Keratinocyte (primary cell): ENCODE measurements at regions not wholly inside any gene's neighbourhood (a gene's known extent, or its start where the extent isn't known, plus 50 kb on each side); places are given as distances from the start of the nearest gene placed in this dataset.

Experiments
- DNase-seq: peaks from one replicate; pipeline ENCODE4 v3.0.0-alpha.2; 2011; ENCODE audit warnings: low read depth, missing footprints, low spot score
- FAIRE-seq: peaks from 2 replicates; lab custom pipeline; 2011; peaks lifted over from hg19 to GRCh38; lab: Jason Lieb, UNC
- H2AFZ ChIP-seq: 2 replicates; pipeline ENCODE4 v1.6.0; 2012; ENCODE audit warnings: low read length, control low read depth, inconsistent platforms; ENCODE audit not compliant: control insufficient read depth
- H3K27ac ChIP-seq: 2 replicates; pipeline ENCODE4 v1.5.1; 2011; ENCODE audit warnings: low read length; ENCODE audit not compliant: control insufficient read depth, insufficient read depth
- H3K27me3 ChIP-seq: 3 replicates; pipeline ENCODE4 v1.6.0; 2011; ENCODE audit warnings: low read length; ENCODE audit not compliant: control insufficient read depth, insufficient read depth; ENCODE audit errors: extremely low read depth
- H3K36me3 ChIP-seq, 2 experiments: 2 replicates in 1 of 2; 3 replicates in 1 of 2; pipeline ENCODE4 v1.5.1; 2011; ENCODE audit warnings: low read length in 2 of 2, mild to moderate bottlenecking in 1 of 2; ENCODE audit not compliant: control insufficient read depth in 2 of 2, insufficient read depth in 2 of 2; ENCODE audit errors: extremely low read depth in 1 of 2
- H3K4me1 ChIP-seq: 3 replicates; pipeline ENCODE4 v1.5.1; 2011; ENCODE audit warnings: low read length; ENCODE audit not compliant: control insufficient read depth, insufficient read depth; ENCODE audit errors: extremely low read depth
- H3K4me2 ChIP-seq: 3 replicates; pipeline ENCODE4 v1.6.0; 2011; ENCODE audit warnings: low read depth, low read length; ENCODE audit not compliant: control insufficient read depth, insufficient read depth; ENCODE audit errors: extremely low read depth
- H3K4me3 ChIP-seq, 3 experiments: fragments of 200-600 bp in 1 of 3; sonication (generic) in 1 of 3; 2 replicates in 2 of 3; 3 replicates in 1 of 3; pipeline ENCODE4 v1.5.1; 2011 to 2016; ENCODE audit warnings: low read length in 3 of 3, mild to moderate bottlenecking in 3 of 3, control low read depth in 2 of 3, inconsistent platforms in 1 of 3, low read depth in 1 of 3, mixed read lengths in 1 of 3, mixed run types in 1 of 3, moderate library complexity in 1 of 3; ENCODE audit not compliant: control insufficient read depth in 2 of 3, insufficient read depth in 2 of 3; ENCODE audit errors: extremely low read depth in 1 of 3
- H3K79me2 ChIP-seq: 2 replicates; pipeline ENCODE4 v1.6.0; 2012; ENCODE audit warnings: low read length; ENCODE audit not compliant: control insufficient read depth, insufficient read depth
- H3K9ac ChIP-seq: 3 replicates; pipeline ENCODE4 v1.6.0; 2011; ENCODE audit warnings: low read length; ENCODE audit not compliant: control insufficient read depth, insufficient read depth; ENCODE audit errors: extremely low read depth
- H3K9me1 ChIP-seq: 3 replicates; pipeline ENCODE4 v1.6.0; 2011; ENCODE audit warnings: low read length; ENCODE audit not compliant: control insufficient read depth, insufficient read depth; ENCODE audit errors: extremely low read depth
- H3K9me3 ChIP-seq: 2 replicates; pipeline ENCODE4 v1.5.1; 2012; ENCODE audit warnings: low read depth, low read length; ENCODE audit not compliant: control insufficient read depth
- H4K20me1 ChIP-seq: 3 replicates; pipeline ENCODE4 v1.6.0; 2011; ENCODE audit warnings: low read length; ENCODE audit not compliant: control insufficient read depth, insufficient read depth; ENCODE audit errors: extremely low read depth
- EZH2 ChIP-seq: IDR thresholded peaks from one replicate; pipeline ENCODE4 v1.6.1; 2012; ENCODE audit warnings: inconsistent platforms, mild to moderate bottlenecking, low read length, moderate library complexity
- dilution Hi-C: fragments of 300-500 bp; cut with MboI; formaldehyde crosslinking; loops from one replicate; pipeline ENCODE4 v1.7.0; 2020; ENCODE audit warnings: low sequenced_read_pairs; ENCODE audit not compliant: extremely low pct_ligation_motif_present
- TF ChIP-seq, protein P1 (sequence below), 3 experiments: IDR thresholded peaks in 1 of 3; conservative IDR thresholded peaks in 1 of 3; optimal IDR thresholded peaks in 1 of 3; 2 replicates in 2 of 3; 3 replicates in 1 of 3; pipeline versions ENCODE3 to v1.5.1; 2011; ENCODE audit warnings: low read length in 3 of 3, mild to moderate bottlenecking in 3 of 3, moderate library complexity in 2 of 3, control low read depth in 1 of 3, inconsistent platforms in 1 of 3; ENCODE audit not compliant: insufficient read depth in 2 of 3; ENCODE audit errors: extremely low read depth in 1 of 3

DNA sequence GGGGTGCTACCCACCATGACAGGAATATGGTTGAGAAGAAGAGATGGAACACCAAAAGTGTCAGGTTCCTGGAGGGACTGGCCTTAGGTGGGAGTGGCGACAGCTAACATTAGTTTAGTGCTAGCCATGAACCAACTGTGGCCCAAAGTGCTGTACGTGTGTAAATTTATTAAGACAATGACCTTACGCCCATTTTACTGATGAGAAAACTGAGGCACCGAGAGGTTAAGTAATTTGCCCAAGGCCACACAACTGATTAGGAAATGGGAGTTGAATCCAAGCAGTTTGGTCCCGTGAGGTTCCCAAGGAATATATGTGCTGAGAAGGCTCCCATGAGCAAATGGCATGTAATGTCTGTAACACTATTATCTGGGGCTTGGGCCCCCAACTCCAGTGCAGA is 109.5 kb upstream of the SLC1A4 start:
- Histone ChIP-seq H4K20me1 (no peaks in the 10 kb centered on the region), H3K4me3 (no peak overlapping the region), H3K27ac (no peak overlapping the region), H2AFZ (no peak overlapping the region), H3K9me3 (no peaks in the 10 kb centered on the region), H3K4me1 (peaks cover 22% of the 10 kb centered on the region), H3K27me3 (no peaks in the 10 kb centered on the region), H3K9me1 (no peaks in the 10 kb centered on the region), H3K36me3 (no peaks in the 10 kb centered on the region), H3K79me2 (no peaks in the 10 kb centered on the region), H3K9ac (no peak overlapping the region), H3K4me2 (no peak overlapping the region)
- TF ChIP-seq, protein P1, sequence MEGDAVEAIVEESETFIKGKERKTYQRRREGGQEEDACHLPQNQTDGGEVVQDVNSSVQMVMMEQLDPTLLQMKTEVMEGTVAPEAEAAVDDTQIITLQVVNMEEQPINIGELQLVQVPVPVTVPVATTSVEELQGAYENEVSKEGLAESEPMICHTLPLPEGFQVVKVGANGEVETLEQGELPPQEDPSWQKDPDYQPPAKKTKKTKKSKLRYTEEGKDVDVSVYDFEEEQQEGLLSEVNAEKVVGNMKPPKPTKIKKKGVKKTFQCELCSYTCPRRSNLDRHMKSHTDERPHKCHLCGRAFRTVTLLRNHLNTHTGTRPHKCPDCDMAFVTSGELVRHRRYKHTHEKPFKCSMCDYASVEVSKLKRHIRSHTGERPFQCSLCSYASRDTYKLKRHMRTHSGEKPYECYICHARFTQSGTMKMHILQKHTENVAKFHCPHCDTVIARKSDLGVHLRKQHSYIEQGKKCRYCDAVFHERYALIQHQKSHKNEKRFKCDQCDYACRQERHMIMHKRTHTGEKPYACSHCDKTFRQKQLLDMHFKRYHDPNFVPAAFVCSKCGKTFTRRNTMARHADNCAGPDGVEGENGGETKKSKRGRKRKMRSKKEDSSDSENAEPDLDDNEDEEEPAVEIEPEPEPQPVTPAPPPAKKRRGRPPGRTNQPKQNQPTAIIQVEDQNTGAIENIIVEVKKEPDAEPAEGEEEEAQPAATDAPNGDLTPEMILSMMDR (optimal IDR thresholded peaks at IDR 0.05 in 1 of 3, IDR thresholded peaks at IDR 0.05 in 1 of 3, conservative IDR thresholded peaks at IDR 0.05 in 1 of 3; ENCODE audit: extremely low read depth in 1 of 3, insufficient read depth in 2 of 3, low read length in 3 of 3): no peak
- no peak for TF ChIP-seq EZH2
- dilution Hi-C loops: no loop called here
- DNase-seq (no peak), FAIRE-seq (no peak)

DNA sequence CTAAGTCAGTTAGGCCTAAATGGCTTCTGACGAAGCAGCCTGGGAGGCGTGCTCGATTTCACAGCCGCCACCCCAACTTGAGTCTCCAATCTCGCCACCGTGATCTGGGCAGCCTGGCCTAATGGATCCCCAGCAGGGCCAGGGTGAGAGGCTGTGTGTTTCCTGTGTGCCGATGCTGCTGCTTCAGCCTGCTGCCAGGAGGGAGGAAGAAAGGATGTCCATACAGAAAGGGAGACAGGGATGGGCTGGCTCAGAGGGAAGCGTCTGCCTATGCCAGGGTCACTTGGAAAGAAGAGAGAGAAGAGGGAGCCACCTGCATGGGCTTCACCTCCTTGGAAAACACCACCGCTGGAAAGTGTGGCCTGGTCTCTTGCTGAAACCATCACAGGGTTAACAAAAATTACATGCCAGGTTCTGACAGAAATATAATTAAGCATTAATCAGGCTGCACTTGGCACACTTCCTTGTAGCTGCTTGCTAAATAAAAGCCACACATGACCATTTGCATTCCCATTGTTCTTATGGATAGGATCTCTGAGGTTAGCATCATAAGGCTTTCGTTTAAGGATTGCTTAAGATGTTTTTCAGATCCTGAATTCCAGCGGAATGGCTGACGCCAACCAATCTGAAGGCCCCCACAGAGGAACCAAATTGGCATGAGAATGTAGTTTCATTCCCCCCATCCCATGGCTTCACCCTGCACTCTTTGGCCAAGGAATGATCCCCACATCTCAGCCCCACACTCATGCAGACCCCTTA is 108.8 kb upstream of the SLC1A4 start:
- no peak overlapping the region for H2AFZ ChIP-seq
- no peaks in the 10 kb centered on the region for H4K20me1 ChIP-seq
- no peaks in the 10 kb centered on the region for H3K27me3 ChIP-seq
- no peak overlapping the region for H3K9ac ChIP-seq
- TF ChIP-seq, protein P1 (optimal IDR thresholded peaks at IDR 0.05 in 1 of 3, IDR thresholded peaks at IDR 0.05 in 1 of 3, conservative IDR thresholded peaks at IDR 0.05 in 1 of 3; ENCODE audit: extremely low read depth in 1 of 3, insufficient read depth in 2 of 3, low read length in 3 of 3): no peak
- no peak for TF ChIP-seq EZH2
- peaks cover 22% of the 10 kb centered on the region for H3K4me1 ChIP-seq
- H3K79me2 ChIP-seq: no peaks in the 10 kb centered on the region
- no peak for FAIRE-seq
- H3K27ac ChIP-seq: no peak overlapping the region
- no peak overlapping the region for H3K4me2 ChIP-seq
- dilution Hi-C loops: no loop called here
- H3K9me1 ChIP-seq: no peaks in the 10 kb centered on the region
- no peaks in the 10 kb centered on the region for H3K9me3 ChIP-seq
- no peak for DNase-seq
- no peaks in the 10 kb centered on the region for H3K36me3 ChIP-seq
- H3K4me3 ChIP-seq: no peak overlapping the region
